ENCODE measurements at regions not wholly inside any gene's neighbourhood (a gene's known extent, or its start where the extent isn't known, plus 50 kb on each side); places are given as distances from the start of the nearest gene placed in this dataset.

- Mint-ChIP-seq H3K9me3 (peaks cover 0 to 5% (median 0%) of the 10 kb centered on the region in 5 donors), H3K27ac (no peak overlapping the region), H3K36me3 (no peaks in the 10 kb centered on the region), H3K4me3 (peak overlapping the region in 6 of 7 donors; percentile 27 to 60 (median 40)), H3K27me3 (peaks cover 81 to 84% of the 10 kb centered on the region in 2 donors), H3K4me1 (peaks cover 22 to 44% (median 31%) of the 10 kb centered on the region in 3 donors)
- Histone ChIP-seq H3K27ac (ENCODE audit: low read depth, low read length) (no peak overlapping the region), H3K36me3 (ENCODE audit: insufficient read depth, low read length) (no peaks in the 10 kb centered on the region), H3K9me3 (ENCODE audit: low read length) (no peaks in the 10 kb centered on the region), H3K4me3 (ENCODE audit: low read length) (no peak overlapping the region), H3K4me1 (ENCODE audit: insufficient read depth, low read length) (peaks cover 14% of the 10 kb centered on the region), H3K27me3 (ENCODE audit: insufficient read depth, low read length, poor library complexity, severe bottlenecking) (peaks cover 80% of the 10 kb centered on the region)
- CTCF ChIA-PET, result no interaction called here
- POLR2A ChIA-PET, result no interaction called here
- DNase-seq, result peak in 1 of 5 donors; percentile 19
Measured at GRCh38 chr1:90834886-90835660, 118.0 kb upstream of the BARHL2 start.

GRCh38 chr1:90834354-90834885 is 117.3 kb upstream of the BARHL2 start:
- Mint-ChIP-seq H3K9me3 (peaks cover 0 to 5% (median 0%) of the 10 kb centered on the region in 5 donors), H3K4me1 (peaks cover 22 to 37% (median 31%) of the 10 kb centered on the region in 3 donors), H3K4me3 (peak overlapping the region in 5 of 7 donors; percentile 39 to 60 (median 42)), H3K27ac (peak overlapping the region in 1 of 8 donors; percentile 15), H3K27me3 (peaks cover 75 to 84% of the 10 kb centered on the region in 2 donors), H3K36me3 (no peaks in the 10 kb centered on the region)
- ChIA-PET CTCF (no interaction called here), POLR2A (no interaction called here)
- Histone ChIP-seq H3K36me3 (ENCODE audit: insufficient read depth, low read length) (no peaks in the 10 kb centered on the region), H3K9me3 (ENCODE audit: low read length) (no peaks in the 10 kb centered on the region), H3K4me1 (ENCODE audit: insufficient read depth, low read length) (peaks cover 14% of the 10 kb centered on the region), H3K4me3 (ENCODE audit: low read length) (no peak overlapping the region), H3K27me3 (ENCODE audit: insufficient read depth, low read length, poor library complexity, severe bottlenecking) (peaks cover 74% of the 10 kb centered on the region), H3K27ac (ENCODE audit: low read depth, low read length) (no peak overlapping the region)
- no peak for DNase-seq

GRCh38 chr1:90833466-90834110 is 116.5 kb upstream of the BARHL2 start:
- Histone ChIP-seq H3K27me3 (ENCODE audit: insufficient read depth, low read length, poor library complexity, severe bottlenecking) (peaks cover 67% of the 10 kb centered on the region), H3K36me3 (ENCODE audit: insufficient read depth, low read length) (no peaks in the 10 kb centered on the region), H3K27ac (ENCODE audit: low read depth, low read length) (no peak overlapping the region), H3K4me3 (ENCODE audit: low read length) (no peak overlapping the region), H3K4me1 (ENCODE audit: insufficient read depth, low read length) (peaks cover 14% of the 10 kb centered on the region), H3K9me3 (ENCODE audit: low read length) (no peaks in the 10 kb centered on the region)
- H3K4me1 Mint-ChIP-seq, result peaks cover 22 to 32% (median 27%) of the 10 kb centered on the region in 3 donors
- CTCF ChIA-PET, result interaction anchor here (1.1 kb wide), 1 partner anchor 13 kb away, joined by 4 read pairs; no protein-coding TSS in a partner anchor
- H3K36me3 Mint-ChIP-seq, result no peaks in the 10 kb centered on the region
- peak overlapping the region in 1 of 7 donors; percentile 42 for H3K4me3 Mint-ChIP-seq
- H3K27ac Mint-ChIP-seq, result peak overlapping the region in 1 of 8 donors; percentile 17
- H3K9me3 Mint-ChIP-seq, result peaks cover 0 to 3% (median 0%) of the 10 kb centered on the region in 5 donors
- POLR2A ChIA-PET, result no interaction called here
- H3K27me3 Mint-ChIP-seq, result peaks cover 68 to 84% of the 10 kb centered on the region in 2 donors
- DNase-seq, result no peak

GRCh38 chr1:90831910-90832309 is 114.8 kb upstream of the BARHL2 start:
- Histone ChIP-seq H3K4me1 (ENCODE audit: insufficient read depth, low read length) (peaks cover 14% of the 10 kb centered on the region), H3K36me3 (ENCODE audit: insufficient read depth, low read length) (no peaks in the 10 kb centered on the region), H3K9me3 (ENCODE audit: low read length) (no peaks in the 10 kb centered on the region), H3K4me3 (ENCODE audit: low read length) (no peak overlapping the region), H3K27ac (ENCODE audit: low read depth, low read length) (no peak overlapping the region), H3K27me3 (ENCODE audit: insufficient read depth, low read length, poor library complexity, severe bottlenecking) (peaks cover 55% of the 10 kb centered on the region)
- CTCF ChIA-PET, result interaction anchor here (0.6 to 1.0 kb wide), 2 partner anchors 115 to 334 kb away, joined by 3 read pairs; partner anchors contain the start of gene BARHL2
- Mint-ChIP-seq H3K27ac (no peak overlapping the region), H3K4me1 (peaks cover 20 to 26% (median 24%) of the 10 kb centered on the region in 3 donors), H3K36me3 (no peaks in the 10 kb centered on the region), H3K9me3 (peaks cover 0 to 2% (median 0%) of the 10 kb centered on the region in 5 donors), H3K4me3 (no peak overlapping the region), H3K27me3 (peaks cover 56 to 87% of the 10 kb centered on the region in 2 donors)
- DNase-seq, result no peak
- POLR2A ChIA-PET, result no interaction called here

GRCh38 chr1:90826834-90827233 is 109.7 kb upstream of the BARHL2 start:
- H3K4me1 ChIP-seq (ENCODE audit: insufficient read depth, low read length), result no peaks in the 10 kb centered on the region
- H3K4me3 ChIP-seq (ENCODE audit: low read length), result no peak overlapping the region
- peaks cover 5% of the 10 kb centered on the region for H3K27me3 ChIP-seq (ENCODE audit: insufficient read depth, low read length, poor library complexity, severe bottlenecking)
- H3K36me3 ChIP-seq (ENCODE audit: insufficient read depth, low read length), result no peaks in the 10 kb centered on the region
- no peak overlapping the region for H3K27ac ChIP-seq (ENCODE audit: low read depth, low read length)
- ChIA-PET POLR2A (no interaction called here), CTCF (no interaction called here)
- Mint-ChIP-seq H3K36me3 (peaks cover 0 to 2% (median 0%) of the 10 kb centered on the region in 3 donors), H3K4me1 (no peaks in the 10 kb centered on the region), H3K27me3 (peaks cover 28 to 78% of the 10 kb centered on the region in 2 donors), H3K27ac (no peak overlapping the region), H3K9me3 (no peaks in the 10 kb centered on the region), H3K4me3 (no peak overlapping the region)
- no peak for DNase-seq
- no peaks in the 10 kb centered on the region for H3K9me3 ChIP-seq (ENCODE audit: low read length)

- Histone ChIP-seq H3K27me3 (ENCODE audit: insufficient read depth, low read length, poor library complexity, severe bottlenecking) (no peaks in the 10 kb centered on the region), H3K4me3 (ENCODE audit: low read length) (no peak overlapping the region), H3K36me3 (ENCODE audit: insufficient read depth, low read length) (no peaks in the 10 kb centered on the region), H3K4me1 (ENCODE audit: insufficient read depth, low read length) (no peaks in the 10 kb centered on the region), H3K27ac (ENCODE audit: low read depth, low read length) (no peak overlapping the region), H3K9me3 (ENCODE audit: low read length) (no peaks in the 10 kb centered on the region)
- Mint-ChIP-seq H3K4me3 (no peak overlapping the region), H3K36me3 (peaks cover 0 to 4% (median 0%) of the 10 kb centered on the region in 3 donors), H3K9me3 (no peaks in the 10 kb centered on the region), H3K27me3 (peaks cover 23 to 74% of the 10 kb centered on the region in 2 donors), H3K27ac (no peak overlapping the region), H3K4me1 (no peaks in the 10 kb centered on the region)
- ChIA-PET POLR2A (no interaction called here), CTCF (no interaction called here)
- DNase-seq, result no peak
Measured at GRCh38 chr1:90826024-90826423, 108.9 kb upstream of the BARHL2 start.

- H3K36me3 ChIP-seq (ENCODE audit: insufficient read depth, low read length), result no peaks in the 10 kb centered on the region
- H3K4me3 Mint-ChIP-seq, result no peak overlapping the region
- no peaks in the 10 kb centered on the region for H3K27me3 ChIP-seq (ENCODE audit: insufficient read depth, low read length, poor library complexity, severe bottlenecking)
- H3K27ac ChIP-seq (ENCODE audit: low read depth, low read length), result no peak overlapping the region
- H3K4me3 ChIP-seq (ENCODE audit: low read length), result no peak overlapping the region
- H3K36me3 Mint-ChIP-seq, result peaks cover 0 to 4% (median 0%) of the 10 kb centered on the region in 3 donors
- H3K27ac Mint-ChIP-seq, result no peak overlapping the region
- H3K9me3 Mint-ChIP-seq, result no peaks in the 10 kb centered on the region
- no peaks in the 10 kb centered on the region for H3K4me1 ChIP-seq (ENCODE audit: insufficient read depth, low read length)
- POLR2A ChIA-PET, result no interaction called here
- H3K9me3 ChIP-seq (ENCODE audit: low read length), result no peaks in the 10 kb centered on the region
- no peak for DNase-seq
- peaks cover 19 to 62% of the 10 kb centered on the region in 2 donors for H3K27me3 Mint-ChIP-seq
- CTCF ChIA-PET, result no interaction called here
- H3K4me1 Mint-ChIP-seq, result no peaks in the 10 kb centered on the region
Measured at GRCh38 chr1:90824551-90824950, 107.4 kb upstream of the BARHL2 start.

GRCh38 chr1:90823686-90824085 is 106.6 kb upstream of the BARHL2 start:
- ChIA-PET POLR2A (no interaction called here), CTCF (no interaction called here)
- Histone ChIP-seq H3K27me3 (ENCODE audit: insufficient read depth, low read length, poor library complexity, severe bottlenecking) (no peaks in the 10 kb centered on the region), H3K9me3 (ENCODE audit: low read length) (no peaks in the 10 kb centered on the region), H3K4me3 (ENCODE audit: low read length) (no peak overlapping the region), H3K27ac (ENCODE audit: low read depth, low read length) (no peak overlapping the region), H3K36me3 (ENCODE audit: insufficient read depth, low read length) (no peaks in the 10 kb centered on the region), H3K4me1 (ENCODE audit: insufficient read depth, low read length) (no peaks in the 10 kb centered on the region)
- peaks cover 0 to 4% (median 0%) of the 10 kb centered on the region in 3 donors for H3K36me3 Mint-ChIP-seq
- no peak overlapping the region for H3K4me3 Mint-ChIP-seq
- no peak overlapping the region for H3K27ac Mint-ChIP-seq
- no peaks in the 10 kb centered on the region for H3K9me3 Mint-ChIP-seq
- no peak for DNase-seq
- H3K4me1 Mint-ChIP-seq, result no peaks in the 10 kb centered on the region
- peaks cover 17 to 56% of the 10 kb centered on the region in 2 donors for H3K27me3 Mint-ChIP-seq

Data from CD8-positive, alpha-beta memory T cell (primary cell).